ENCODE measurements at regions not wholly inside any gene's neighbourhood (a gene's known extent, or its start where the extent isn't known, plus 50 kb on each side); places are given as distances from the start of the nearest gene placed in this dataset.

DNA sequence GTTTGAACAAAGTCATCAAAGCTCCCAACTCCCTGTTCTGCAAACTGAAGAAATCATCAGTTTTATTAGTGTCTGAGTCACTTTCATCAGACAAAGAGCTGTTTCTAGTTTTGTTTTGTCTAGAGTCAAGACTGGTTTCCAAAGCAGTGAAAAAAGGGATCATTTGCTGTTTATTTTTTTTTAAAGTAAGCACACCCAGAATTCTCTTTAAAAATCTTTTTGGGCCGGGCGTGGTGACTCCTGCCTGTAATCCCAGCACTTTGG is 972.0 kb upstream of the CELF2 start:
- TF ChIP-seq CTCF (IDR thresholded peaks at IDR 0.05; ENCODE audit: low read length) (no peak), EZH2 (IDR thresholded peaks at IDR 0.05; ENCODE audit: borderline replicate concordance, low read length) (no peak)
